Glutamatergic neuron (in vitro differentiated cells): ENCODE measurements at regions not wholly inside any gene's neighbourhood (a gene's known extent, or its start where the extent isn't known, plus 50 kb on each side); places are given as distances from the start of the nearest gene placed in this dataset.

Source experiments
- DNase-seq: peaks from one replicate; pipeline ENCODE4 v3.0.0; 2022
- H3K27ac Mint-ChIP-seq: one replicate; pipeline ENCODE4 v1.8.0; 2020; ENCODE audit warnings: mild to moderate bottlenecking, mixed read lengths, inconsistent platforms; ENCODE audit not compliant: unreplicated experiment
- H3K27me3 Mint-ChIP-seq: one replicate; pipeline ENCODE4 v1.8.0; 2020; ENCODE audit warnings: mild to moderate bottlenecking, moderate library complexity, mixed read lengths, inconsistent platforms; ENCODE audit not compliant: unreplicated experiment
- H3K36me3 Mint-ChIP-seq: one replicate; pipeline ENCODE4 v1.8.0; 2020; ENCODE audit warnings: mild to moderate bottlenecking, mixed read lengths, inconsistent platforms; ENCODE audit not compliant: unreplicated experiment
- H3K4me1 Mint-ChIP-seq: one replicate; pipeline ENCODE4 v1.8.0; 2020; ENCODE audit warnings: mild to moderate bottlenecking, low read depth, mixed read lengths, inconsistent platforms; ENCODE audit not compliant: unreplicated experiment
- H3K4me3 Mint-ChIP-seq: one replicate; pipeline ENCODE4 v1.8.0; 2020; ENCODE audit warnings: mild to moderate bottlenecking, mixed read lengths, inconsistent platforms; ENCODE audit not compliant: unreplicated experiment
- H3K9me3 Mint-ChIP-seq: one replicate; pipeline ENCODE4 v1.8.0; 2020; ENCODE audit warnings: mild to moderate bottlenecking, moderate library complexity, mixed read lengths, inconsistent platforms; ENCODE audit not compliant: unreplicated experiment
- CTCF ChIP-seq: fragments of 200-600 bp; sonication (generic); IDR thresholded peaks from one replicate; pipeline ENCODE4 v1.5.0; 2021; ENCODE audit not compliant: partially characterized antibody, unreplicated experiment

DNA sequence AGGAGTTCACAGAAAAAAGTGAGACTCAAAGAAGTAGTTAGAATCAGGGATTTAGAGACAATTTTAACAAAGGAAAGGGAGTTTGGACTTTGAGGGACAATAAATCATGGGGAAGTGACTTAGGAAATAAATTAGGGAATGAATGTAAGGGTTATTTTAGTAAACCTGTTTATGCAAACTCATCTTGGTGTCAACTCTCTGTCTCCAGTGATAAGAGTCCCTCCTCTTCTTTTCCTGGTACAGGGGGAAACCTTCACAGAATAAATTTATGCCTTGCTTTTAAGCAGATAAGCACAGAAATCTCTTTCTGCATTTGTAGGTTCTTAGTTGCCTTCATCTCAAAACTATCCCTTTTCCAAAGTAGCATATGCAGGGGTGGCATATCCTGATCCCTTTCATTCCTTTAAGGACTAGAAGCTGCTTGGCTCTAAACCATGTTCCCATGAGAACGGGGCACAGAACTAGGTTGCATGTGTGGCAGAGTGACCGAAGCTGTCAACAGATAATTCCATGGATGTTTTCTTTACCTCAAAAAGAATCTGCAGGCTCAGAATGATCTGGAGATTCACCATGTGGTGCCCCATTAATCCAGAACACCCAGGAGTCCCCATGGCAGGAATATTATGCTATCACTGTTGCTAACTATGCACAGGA is 155.4 kb downstream of the ZNF648 start:
- no peak for DNase-seq
- no peak overlapping the region for H3K27ac Mint-ChIP-seq
- H3K36me3 Mint-ChIP-seq, result no peaks in the 10 kb centered on the region
- TF ChIP-seq CTCF, result no peak
- no peaks in the 10 kb centered on the region for H3K4me1 Mint-ChIP-seq
- H3K4me3 Mint-ChIP-seq, result no peak overlapping the region
- no peaks in the 10 kb centered on the region for H3K9me3 Mint-ChIP-seq
- no peaks in the 10 kb centered on the region for H3K27me3 Mint-ChIP-seq

- H3K27me3 Mint-ChIP-seq, result no peaks in the 10 kb centered on the region
- H3K4me1 Mint-ChIP-seq, result no peaks in the 10 kb centered on the region
- H3K9me3 Mint-ChIP-seq, result no peaks in the 10 kb centered on the region
- no peaks in the 10 kb centered on the region for H3K36me3 Mint-ChIP-seq
- DNase-seq, result no peak
- H3K27ac Mint-ChIP-seq, result no peak overlapping the region
- no peak for TF ChIP-seq CTCF
- no peak overlapping the region for H3K4me3 Mint-ChIP-seq
Measured at GRCh38 chr1:181898773-181899172, 162.7 kb downstream of the ZNF648 start.

- Mint-ChIP-seq H3K27ac (no peak overlapping the region), H3K4me3 (no peak overlapping the region), H3K4me1 (no peaks in the 10 kb centered on the region), H3K9me3 (no peaks in the 10 kb centered on the region), H3K36me3 (no peaks in the 10 kb centered on the region), H3K27me3 (no peaks in the 10 kb centered on the region)
- TF ChIP-seq CTCF, result no peak
- no peak for DNase-seq
Measured at GRCh38 chr1:181896824-181897223, 164.7 kb downstream of the ZNF648 start.

GRCh38 chr1:181894439-181894859 is 167.1 kb downstream of the ZNF648 start:
- Mint-ChIP-seq H3K27ac (no peak overlapping the region), H3K9me3 (no peaks in the 10 kb centered on the region)

More at GRCh38 chr1:181894439-181894859, 167.1 kb downstream of the ZNF648 start:
- H3K4me1 Mint-ChIP-seq, result no peaks in the 10 kb centered on the region
- H3K36me3 Mint-ChIP-seq, result no peaks in the 10 kb centered on the region
- H3K4me3 Mint-ChIP-seq, result no peak overlapping the region
- TF ChIP-seq CTCF, result no peak
- no peaks in the 10 kb centered on the region for H3K27me3 Mint-ChIP-seq
- DNase-seq, result no peak
